ENCODE measurements at regions not wholly inside any gene's neighbourhood (a gene's known extent, or its start where the extent isn't known, plus 50 kb on each side); places are given as distances from the start of the nearest gene placed in this dataset.
"Not testable (repeated sequence)": the region's sequence is repeated elsewhere in the genome, so short reads cannot be mapped to it uniquely, and the experiment has no call there.

- no peaks in the 10 kb centered on the region for H3K36me3 Mint-ChIP-seq (ENCODE audit: low read depth)
- H3K27me3 Mint-ChIP-seq (ENCODE audit: low read depth) = no peaks in the 10 kb centered on the region
- no peaks in the 10 kb centered on the region for H3K4me1 Mint-ChIP-seq (ENCODE audit: low read depth)
- H3K9me3 Mint-ChIP-seq = no peaks in the 10 kb centered on the region
- H3K27ac Mint-ChIP-seq = no peak overlapping the region
- DNase-seq (ENCODE audit: low spot score) = no peak
- no peak overlapping the region for H3K4me3 Mint-ChIP-seq
Observed at GRCh38 chr7:84720456-84721097, 466.3 kb downstream of the SEMA3D start.

DNA sequence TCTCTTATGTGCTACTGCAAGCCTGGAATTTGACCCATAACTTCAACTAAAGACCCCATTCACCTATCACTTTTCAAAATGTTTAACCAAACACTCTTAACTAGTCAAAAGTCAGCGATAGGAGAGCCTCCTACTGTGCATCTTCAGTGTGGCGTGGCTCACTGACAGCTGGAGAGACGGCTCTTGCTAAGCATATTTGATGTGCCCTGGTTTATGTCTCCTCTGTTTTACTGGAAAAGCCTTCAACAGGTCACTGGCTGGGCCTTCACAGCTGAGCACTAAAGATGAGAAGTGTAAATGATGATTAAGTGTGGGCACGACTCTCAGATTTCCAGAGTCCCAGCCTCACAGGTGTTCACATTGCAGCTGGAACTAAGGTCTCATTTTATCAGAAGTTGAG, 472.1 kb downstream of the SEMA3D start:
- H3K36me3 Mint-ChIP-seq (ENCODE audit: low read depth) = no peaks in the 10 kb centered on the region
- H3K4me3 Mint-ChIP-seq = no peak overlapping the region
- H3K27me3 Mint-ChIP-seq (ENCODE audit: low read depth) = no peaks in the 10 kb centered on the region
- no peak overlapping the region for H3K27ac Mint-ChIP-seq
- H3K4me1 Mint-ChIP-seq (ENCODE audit: low read depth) = no peaks in the 10 kb centered on the region
- no peak for DNase-seq (ENCODE audit: low spot score)
- H3K9me3 Mint-ChIP-seq = no peaks in the 10 kb centered on the region

DNA sequence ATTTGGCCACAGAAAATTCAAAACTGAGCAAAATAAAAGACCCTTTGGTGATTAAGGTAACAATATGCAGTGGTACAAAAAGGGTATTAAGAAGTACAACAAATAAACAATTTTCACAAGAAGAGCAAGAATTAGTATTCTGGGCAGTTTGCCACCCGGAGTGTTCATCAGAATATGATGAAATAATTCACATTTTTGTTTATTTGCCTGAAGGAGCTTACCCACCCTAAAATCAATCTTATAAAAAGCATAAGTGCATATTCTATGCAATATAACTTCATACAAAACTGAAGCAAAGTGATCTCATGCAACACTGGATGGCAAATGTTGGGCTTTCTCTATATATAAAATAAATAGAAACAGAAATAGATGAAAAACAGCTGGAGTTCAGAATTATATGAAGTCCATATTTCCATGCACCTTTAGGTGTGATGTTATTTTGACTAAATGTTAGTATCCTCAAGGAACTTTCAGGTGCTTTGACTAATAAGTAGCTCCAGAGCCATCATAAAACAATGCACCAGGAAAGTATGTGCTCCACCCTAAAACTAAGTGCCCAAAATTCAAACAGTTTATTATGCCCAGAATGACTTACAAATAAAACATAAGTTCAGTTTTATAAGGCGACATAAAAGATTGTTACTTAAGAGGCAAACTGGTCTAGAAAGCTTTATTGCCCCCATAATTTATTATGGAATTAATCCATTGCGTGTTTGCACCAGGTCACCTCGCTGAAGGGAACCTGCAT, 474.3 kb downstream of the SEMA3D start:
- DNase-seq (ENCODE audit: low spot score) = no peak
- no peak overlapping the region for H3K27ac Mint-ChIP-seq
- no peaks in the 10 kb centered on the region for H3K27me3 Mint-ChIP-seq (ENCODE audit: low read depth)
- no peaks in the 10 kb centered on the region for H3K9me3 Mint-ChIP-seq
- H3K36me3 Mint-ChIP-seq (ENCODE audit: low read depth) = no peaks in the 10 kb centered on the region
- H3K4me1 Mint-ChIP-seq (ENCODE audit: low read depth) = no peaks in the 10 kb centered on the region
- no peak overlapping the region for H3K4me3 Mint-ChIP-seq

DNA sequence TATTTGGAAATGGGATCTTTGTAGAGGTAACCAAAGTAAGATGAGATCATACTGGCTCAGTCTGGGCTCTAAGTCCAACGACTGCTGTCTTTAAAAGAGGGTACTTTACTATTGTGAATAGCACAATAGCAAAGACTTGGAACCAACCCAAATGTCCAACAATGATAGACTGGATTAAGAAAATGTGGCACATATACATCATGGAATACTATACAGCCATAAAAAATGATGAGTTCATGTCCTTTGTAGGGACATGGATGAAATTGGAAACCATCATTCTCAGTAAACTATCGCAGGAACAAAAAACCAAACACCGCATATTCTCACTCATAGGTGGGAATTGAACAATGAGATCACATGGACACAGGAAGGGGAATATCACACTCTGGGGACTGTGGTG, 476.3 kb downstream of the SEMA3D start:
- H3K4me3 Mint-ChIP-seq; H3K36me3 Mint-ChIP-seq (ENCODE audit: low read depth); H3K4me1 Mint-ChIP-seq (ENCODE audit: low read depth); H3K9me3 Mint-ChIP-seq; H3K27me3 Mint-ChIP-seq (ENCODE audit: low read depth); DNase-seq (ENCODE audit: low spot score); H3K27ac Mint-ChIP-seq: not testable (repeated sequence)

- Mint-ChIP-seq H3K27me3 (ENCODE audit: low read depth) (no peaks in the 10 kb centered on the region), H3K4me3 (no peak overlapping the region), H3K4me1 (ENCODE audit: low read depth) (no peaks in the 10 kb centered on the region), H3K9me3 (no peaks in the 10 kb centered on the region), H3K27ac (no peak overlapping the region), H3K36me3 (ENCODE audit: low read depth) (no peaks in the 10 kb centered on the region)
- DNase-seq (ENCODE audit: low spot score) = no peak
Observed at GRCh38 chr7:84705706-84706105, 481.1 kb downstream of the SEMA3D start.

DNA sequence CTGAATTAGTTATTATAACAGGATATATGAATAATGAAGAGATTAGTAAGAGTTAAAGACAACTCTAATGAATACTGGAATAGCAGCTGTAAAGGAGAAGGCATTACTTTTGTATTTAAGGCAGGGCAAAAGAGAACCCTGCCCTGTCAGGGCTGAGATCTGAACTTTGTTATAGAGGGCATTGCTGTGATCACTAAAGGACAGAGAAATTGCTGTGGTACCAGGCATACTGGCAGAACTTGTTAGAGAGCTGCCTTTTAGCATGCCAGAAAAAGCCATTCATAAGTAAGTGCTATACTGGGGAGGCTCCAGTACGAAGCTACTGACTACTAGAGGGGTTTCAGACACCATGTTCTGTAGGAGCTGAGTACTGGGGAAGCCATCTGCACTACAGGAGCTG, 481.8 kb downstream of the SEMA3D start:
- Mint-ChIP-seq H3K9me3 (no peaks in the 10 kb centered on the region), H3K27ac (no peak overlapping the region), H3K4me3 (no peak overlapping the region), H3K27me3 (ENCODE audit: low read depth) (no peaks in the 10 kb centered on the region), H3K4me1 (ENCODE audit: low read depth) (no peaks in the 10 kb centered on the region), H3K36me3 (ENCODE audit: low read depth) (no peaks in the 10 kb centered on the region)
- DNase-seq (ENCODE audit: low spot score) = no peak

DNA sequence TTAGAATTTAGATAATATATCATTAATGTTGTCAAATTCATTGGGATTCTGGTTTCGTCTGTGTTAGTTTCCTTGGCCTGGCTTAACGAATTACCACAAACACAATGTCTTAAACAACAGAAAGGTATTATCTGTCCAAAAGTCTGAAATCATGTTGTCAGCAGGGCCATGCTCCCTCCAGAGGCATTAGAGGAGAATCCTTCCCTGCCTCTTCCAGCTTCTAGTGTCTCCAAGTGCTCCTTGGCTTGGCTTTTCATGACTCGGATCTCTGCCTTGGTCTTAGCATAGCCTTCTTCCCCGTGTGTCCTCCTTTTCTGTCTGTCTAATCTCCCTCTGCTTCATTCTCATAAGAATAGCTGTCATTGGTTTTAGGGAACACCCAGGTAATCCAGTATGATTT, 482.5 kb downstream of the SEMA3D start:
- no peaks in the 10 kb centered on the region for H3K36me3 Mint-ChIP-seq (ENCODE audit: low read depth)
- H3K4me3 Mint-ChIP-seq = no peak overlapping the region
- H3K27me3 Mint-ChIP-seq (ENCODE audit: low read depth) = no peaks in the 10 kb centered on the region
- H3K27ac Mint-ChIP-seq = no peak overlapping the region
- H3K9me3 Mint-ChIP-seq = no peaks in the 10 kb centered on the region
- DNase-seq (ENCODE audit: low spot score) = no peak
- H3K4me1 Mint-ChIP-seq (ENCODE audit: low read depth) = no peaks in the 10 kb centered on the region

- H3K9me3 Mint-ChIP-seq = no peaks in the 10 kb centered on the region
- no peaks in the 10 kb centered on the region for H3K27me3 Mint-ChIP-seq (ENCODE audit: low read depth)
- H3K4me3 Mint-ChIP-seq = no peak overlapping the region
- no peaks in the 10 kb centered on the region for H3K36me3 Mint-ChIP-seq (ENCODE audit: low read depth)
- no peaks in the 10 kb centered on the region for H3K4me1 Mint-ChIP-seq (ENCODE audit: low read depth)
- DNase-seq (ENCODE audit: low spot score) = no peak
- H3K27ac Mint-ChIP-seq = no peak overlapping the region
Observed at GRCh38 chr7:84701524-84702306, 485.1 kb downstream of the SEMA3D start.

DNA sequence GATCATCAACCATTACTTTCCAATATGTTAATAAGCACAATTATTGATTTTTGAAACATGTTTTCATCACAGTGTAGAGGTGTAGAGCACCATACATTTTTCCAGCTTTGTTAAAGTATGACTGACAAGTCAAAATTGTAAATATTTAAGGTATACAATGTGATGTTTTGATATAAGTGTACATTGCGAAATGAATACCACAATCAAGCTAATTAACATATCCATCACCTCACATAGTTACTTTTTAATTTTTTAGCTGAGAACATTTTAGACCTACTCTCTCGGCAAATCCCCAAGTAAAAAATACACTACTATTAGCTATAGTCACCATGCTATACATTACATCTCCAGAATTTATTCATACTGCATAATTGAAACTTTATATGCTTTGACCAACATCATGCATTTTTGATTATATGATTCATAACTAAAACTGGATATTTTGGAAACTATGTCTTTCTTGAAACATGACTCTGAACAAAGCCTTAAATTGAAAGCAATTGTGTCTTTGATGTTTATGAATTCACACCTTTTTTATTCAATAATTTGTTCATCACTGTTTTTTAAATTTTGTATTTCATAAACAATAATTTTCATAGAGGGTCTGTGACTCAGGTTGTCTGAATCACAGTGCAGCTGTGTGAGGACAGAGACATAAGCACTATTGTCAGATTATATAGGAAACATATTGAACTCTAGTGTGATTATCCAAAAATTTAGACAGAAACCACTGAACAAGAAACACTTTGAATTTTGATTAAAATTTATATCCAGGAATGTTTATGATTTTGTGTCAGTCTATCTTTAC, 486.1 kb downstream of the SEMA3D start:
- DNase-seq (ENCODE audit: low spot score) = no peak
- no peak overlapping the region for H3K27ac Mint-ChIP-seq
- H3K4me1 Mint-ChIP-seq (ENCODE audit: low read depth) = no peaks in the 10 kb centered on the region
- H3K9me3 Mint-ChIP-seq = no peaks in the 10 kb centered on the region
- no peak overlapping the region for H3K4me3 Mint-ChIP-seq
- no peaks in the 10 kb centered on the region for H3K36me3 Mint-ChIP-seq (ENCODE audit: low read depth)
- no peaks in the 10 kb centered on the region for H3K27me3 Mint-ChIP-seq (ENCODE audit: low read depth)

GRCh38 chr7:84697506-84697905, 489.4 kb downstream of the SEMA3D start:
- no peak for DNase-seq (ENCODE audit: low spot score)
- no peaks in the 10 kb centered on the region for H3K27me3 Mint-ChIP-seq (ENCODE audit: low read depth)

GRCh38 chr7:84693483-84693882, 493.4 kb downstream of the SEMA3D start:
- no peaks in the 10 kb centered on the region for H3K36me3 Mint-ChIP-seq (ENCODE audit: low read depth)
- DNase-seq (ENCODE audit: low spot score) = no peak
- H3K27ac Mint-ChIP-seq = no peak overlapping the region
- H3K4me1 Mint-ChIP-seq (ENCODE audit: low read depth) = no peaks in the 10 kb centered on the region
- no peaks in the 10 kb centered on the region for H3K9me3 Mint-ChIP-seq
- H3K27me3 Mint-ChIP-seq (ENCODE audit: low read depth) = no peaks in the 10 kb centered on the region
- no peak overlapping the region for H3K4me3 Mint-ChIP-seq

More at GRCh38 chr7:84697506-84697905, 489.4 kb downstream of the SEMA3D start:
- H3K4me1 Mint-ChIP-seq (ENCODE audit: low read depth) = no peaks in the 10 kb centered on the region
- no peaks in the 10 kb centered on the region for H3K36me3 Mint-ChIP-seq (ENCODE audit: low read depth)
- no peak overlapping the region for H3K4me3 Mint-ChIP-seq
- no peaks in the 10 kb centered on the region for H3K9me3 Mint-ChIP-seq
- no peak overlapping the region for H3K27ac Mint-ChIP-seq

DNA sequence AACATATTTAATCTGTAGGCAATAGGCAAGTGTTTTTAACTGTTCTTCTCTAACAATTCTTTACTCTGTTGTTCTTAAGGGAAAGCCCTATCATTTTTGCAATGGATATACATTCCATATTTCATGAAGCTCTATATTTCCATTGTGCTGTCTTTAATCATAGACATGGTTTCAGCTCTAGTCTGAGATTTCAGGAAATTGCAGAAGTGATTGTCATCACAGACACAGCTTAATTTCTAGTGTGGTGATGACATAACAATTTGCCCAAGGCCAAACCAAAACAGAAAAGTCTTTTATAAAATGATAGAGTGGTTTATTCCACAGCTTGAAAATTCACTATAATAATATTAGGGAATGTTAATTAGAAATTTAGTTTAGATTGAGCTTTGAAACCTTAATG, 494.1 kb upstream of the SEMA3A start:
- Mint-ChIP-seq H3K9me3 (no peaks in the 10 kb centered on the region), H3K27ac (no peak overlapping the region), H3K4me1 (ENCODE audit: low read depth) (no peaks in the 10 kb centered on the region), H3K27me3 (ENCODE audit: low read depth) (no peaks in the 10 kb centered on the region), H3K4me3 (no peak overlapping the region), H3K36me3 (ENCODE audit: low read depth) (no peaks in the 10 kb centered on the region)
- DNase-seq (ENCODE audit: low spot score) = no peak

- H3K9me3 Mint-ChIP-seq = no peaks in the 10 kb centered on the region
Observed at GRCh38 chr7:84686373-84686772, 491.8 kb upstream of the SEMA3A start.

More at GRCh38 chr7:84686373-84686772, 491.8 kb upstream of the SEMA3A start:
- Mint-ChIP-seq H3K27me3 (ENCODE audit: low read depth) (peaks cover 6% of the 10 kb centered on the region), H3K4me1 (ENCODE audit: low read depth) (no peaks in the 10 kb centered on the region), H3K36me3 (ENCODE audit: low read depth) (no peaks in the 10 kb centered on the region), H3K27ac (no peak overlapping the region), H3K4me3 (no peak overlapping the region)
- DNase-seq (ENCODE audit: low spot score) = no peak
